Nephron (organoid): ENCODE measurements at regions not wholly inside any gene's neighbourhood (a gene's known extent, or its start where the extent isn't known, plus 50 kb on each side); places are given as distances from the start of the nearest gene placed in this dataset.
A peak's percentile ranks its signal among the peaks of the same experiment; 100 is the strongest.

Experiments used
- H3K27ac Mint-ChIP-seq, 3 experiments: 2 replicates each; pipeline ENCODE4 v1.8.0; 2020; ENCODE audit warnings: mixed read lengths in 3 of 3, mild to moderate bottlenecking in 2 of 3, moderate library complexity in 1 of 3
- H3K27me3 Mint-ChIP-seq: 2 replicates; pipeline ENCODE4 v1.8.0; 2021; ENCODE audit warnings: low read depth, mild to moderate bottlenecking, moderate library complexity, mixed read lengths
- H3K36me3 Mint-ChIP-seq: 2 replicates; pipeline ENCODE4 v1.8.0; 2020; ENCODE audit warnings: low read depth, mixed read lengths
- H3K4me1 Mint-ChIP-seq: 2 replicates; pipeline ENCODE4 v1.8.0; 2020; ENCODE audit warnings: mixed read lengths
- H3K4me3 Mint-ChIP-seq, 3 experiments: 2 replicates each; pipeline ENCODE4 v1.8.0; 2020; ENCODE audit warnings: mild to moderate bottlenecking in 3 of 3, mixed read lengths in 3 of 3, moderate library complexity in 2 of 3
- H3K9me3 Mint-ChIP-seq: 2 replicates; pipeline ENCODE4 v1.8.0; 2020; ENCODE audit warnings: mixed read lengths
- TF ChIP-seq, protein P1 (sequence below), 3 experiments: fragments of 200-600 bp; sonication (generic); IDR thresholded peaks; one replicate each; pipeline ENCODE4 v1.5.0; 2021; ENCODE audit warnings: antibody characterized with exemption in 3 of 3; ENCODE audit not compliant: unreplicated experiment in 3 of 3

DNA sequence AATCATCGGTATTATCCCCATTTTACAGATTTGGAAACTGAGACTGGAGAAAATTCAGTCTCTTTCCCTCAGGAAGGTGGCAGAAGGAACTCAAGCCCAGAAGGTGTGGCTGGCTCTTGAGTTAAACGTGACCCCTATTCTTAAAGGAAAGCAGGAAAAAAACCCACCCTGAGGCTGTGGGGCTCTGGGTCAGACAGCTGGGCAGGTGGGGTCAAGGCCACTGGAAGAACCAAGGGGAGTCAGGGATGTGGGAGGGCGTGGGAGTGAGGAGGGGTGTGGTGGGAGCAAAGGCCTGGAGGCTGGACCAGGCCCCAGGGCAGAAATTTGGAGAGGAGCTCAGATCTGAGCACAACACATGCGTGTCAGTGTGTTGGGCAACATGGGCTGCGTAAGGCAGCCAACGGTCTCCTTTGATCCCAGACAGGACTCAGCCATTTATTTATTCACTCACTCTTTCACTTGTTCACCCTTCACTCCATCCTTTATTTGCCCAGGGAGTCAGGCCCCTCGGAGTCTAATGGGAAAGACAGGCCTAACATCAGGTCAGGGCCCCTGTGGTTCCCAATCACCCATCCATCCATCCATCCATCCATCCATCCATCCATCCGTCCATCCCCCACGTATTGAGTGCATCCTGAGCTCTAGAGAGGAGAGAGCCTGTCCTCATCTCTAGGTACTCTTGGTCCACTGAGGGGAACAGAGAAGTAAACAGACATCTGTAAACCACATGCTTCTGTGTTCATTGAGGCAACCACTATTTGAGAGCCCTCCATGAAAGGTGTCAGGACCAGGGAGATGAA, 165.0 kb downstream of the VEGFA start:
- H3K27me3 Mint-ChIP-seq, result peaks cover 57% of the 10 kb centered on the region

DNA sequence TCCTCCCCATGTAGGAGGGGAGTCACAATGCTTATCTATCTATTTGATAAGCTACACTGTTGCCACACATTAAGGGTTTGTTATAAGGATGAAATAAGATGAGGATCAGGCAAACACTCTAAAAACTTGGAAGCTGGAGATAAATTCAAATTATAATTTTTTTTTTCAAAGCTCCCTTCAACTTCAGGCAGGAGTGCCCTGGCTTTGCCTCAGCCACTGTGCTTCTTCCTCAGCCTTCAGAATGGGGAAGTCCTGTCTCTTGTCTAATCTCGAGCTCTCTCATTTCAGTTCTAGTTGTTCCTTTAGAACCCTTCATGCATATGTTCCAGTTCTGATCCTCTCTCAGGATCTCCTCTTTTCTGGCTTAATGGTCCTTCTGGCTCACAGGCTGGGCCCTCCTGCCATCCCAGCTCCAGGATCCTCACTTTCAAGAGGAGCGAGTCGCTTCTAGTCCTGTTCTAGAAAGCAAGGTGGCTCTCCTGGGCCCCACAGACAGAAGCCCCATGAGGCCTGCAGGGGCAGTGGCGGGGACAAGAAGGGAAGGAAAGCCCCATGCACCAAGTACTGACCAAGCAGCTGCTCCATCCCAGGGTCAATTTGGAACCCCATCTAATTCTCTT, 164.3 kb downstream of the VEGFA start:
- peaks cover 3% of the 10 kb centered on the region for H3K36me3 Mint-ChIP-seq
- H3K4me1 Mint-ChIP-seq, result peaks cover 44% of the 10 kb centered on the region
- peaks cover 57% of the 10 kb centered on the region for H3K27me3 Mint-ChIP-seq
- peak overlapping the region; percentile 87 to 98 (median 94) for H3K27ac Mint-ChIP-seq
- H3K4me3 Mint-ChIP-seq, result no peak overlapping the region
- TF ChIP-seq, protein P1, sequence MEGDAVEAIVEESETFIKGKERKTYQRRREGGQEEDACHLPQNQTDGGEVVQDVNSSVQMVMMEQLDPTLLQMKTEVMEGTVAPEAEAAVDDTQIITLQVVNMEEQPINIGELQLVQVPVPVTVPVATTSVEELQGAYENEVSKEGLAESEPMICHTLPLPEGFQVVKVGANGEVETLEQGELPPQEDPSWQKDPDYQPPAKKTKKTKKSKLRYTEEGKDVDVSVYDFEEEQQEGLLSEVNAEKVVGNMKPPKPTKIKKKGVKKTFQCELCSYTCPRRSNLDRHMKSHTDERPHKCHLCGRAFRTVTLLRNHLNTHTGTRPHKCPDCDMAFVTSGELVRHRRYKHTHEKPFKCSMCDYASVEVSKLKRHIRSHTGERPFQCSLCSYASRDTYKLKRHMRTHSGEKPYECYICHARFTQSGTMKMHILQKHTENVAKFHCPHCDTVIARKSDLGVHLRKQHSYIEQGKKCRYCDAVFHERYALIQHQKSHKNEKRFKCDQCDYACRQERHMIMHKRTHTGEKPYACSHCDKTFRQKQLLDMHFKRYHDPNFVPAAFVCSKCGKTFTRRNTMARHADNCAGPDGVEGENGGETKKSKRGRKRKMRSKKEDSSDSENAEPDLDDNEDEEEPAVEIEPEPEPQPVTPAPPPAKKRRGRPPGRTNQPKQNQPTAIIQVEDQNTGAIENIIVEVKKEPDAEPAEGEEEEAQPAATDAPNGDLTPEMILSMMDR (IDR thresholded peaks at IDR 0.05; ENCODE audit: unreplicated experiment in 3 of 3), result no peak
- H3K9me3 Mint-ChIP-seq, result no peaks in the 10 kb centered on the region

More for the DNA sequence above, 165.0 kb downstream of the VEGFA start:
- Mint-ChIP-seq H3K9me3 (no peaks in the 10 kb centered on the region), H3K4me3 (peak overlapping the region in 1 of 3 experiments; percentile 33), H3K36me3 (peaks cover 3% of the 10 kb centered on the region), H3K4me1 (peaks cover 48% of the 10 kb centered on the region), H3K27ac (peak overlapping the region; percentile 43 to 75 (median 63))
- TF ChIP-seq, protein P1 (IDR thresholded peaks at IDR 0.05; ENCODE audit: unreplicated experiment in 3 of 3), result no peak

DNA sequence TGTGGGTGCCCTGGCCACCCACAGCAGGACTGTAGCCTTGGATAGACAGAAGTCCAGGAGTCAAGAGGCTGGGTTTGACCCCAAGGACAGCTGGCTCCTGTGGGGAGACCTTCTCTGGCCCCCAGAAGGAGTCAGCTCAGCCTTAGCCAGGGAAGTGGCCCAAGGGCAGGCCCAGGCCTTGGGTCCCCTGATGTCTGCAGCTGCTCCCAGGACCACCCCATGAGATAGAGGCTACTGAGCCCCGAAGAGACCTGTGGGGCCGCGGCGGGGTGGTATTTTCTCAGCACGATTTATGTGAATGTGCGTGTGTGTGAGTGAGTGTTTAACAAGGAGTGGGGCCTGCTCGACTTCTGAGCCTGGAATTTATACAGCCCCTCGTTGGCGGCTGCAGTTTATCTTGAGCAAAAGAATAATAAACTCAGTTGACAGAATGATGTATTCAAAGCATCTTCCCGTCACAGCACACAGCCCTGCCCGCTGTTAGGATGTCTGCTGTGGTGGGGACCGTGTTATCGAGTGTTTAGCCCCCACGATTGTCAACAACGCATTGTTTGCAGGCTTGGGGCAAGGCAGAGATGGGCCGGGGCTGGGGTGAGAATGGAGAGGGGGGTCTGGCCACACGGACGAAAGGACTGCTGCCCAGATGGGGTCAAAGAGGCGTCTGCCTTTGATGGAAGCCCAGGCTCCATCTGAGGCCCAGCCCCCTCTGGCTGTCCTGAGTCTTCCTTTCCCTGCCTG, 163.3 kb downstream of the VEGFA start:
- no peaks in the 10 kb centered on the region for H3K9me3 Mint-ChIP-seq
- peak overlapping the region; percentile 46 to 67 (median 63) for H3K4me3 Mint-ChIP-seq
- peak overlapping the region; percentile 87 to 98 (median 94) for H3K27ac Mint-ChIP-seq
- H3K36me3 Mint-ChIP-seq, result peaks cover 3% of the 10 kb centered on the region
- TF ChIP-seq, protein P1 (IDR thresholded peaks at IDR 0.05; ENCODE audit: unreplicated experiment in 3 of 3), result no peak
- peaks cover 60% of the 10 kb centered on the region for H3K27me3 Mint-ChIP-seq
- peaks cover 38% of the 10 kb centered on the region for H3K4me1 Mint-ChIP-seq

DNA sequence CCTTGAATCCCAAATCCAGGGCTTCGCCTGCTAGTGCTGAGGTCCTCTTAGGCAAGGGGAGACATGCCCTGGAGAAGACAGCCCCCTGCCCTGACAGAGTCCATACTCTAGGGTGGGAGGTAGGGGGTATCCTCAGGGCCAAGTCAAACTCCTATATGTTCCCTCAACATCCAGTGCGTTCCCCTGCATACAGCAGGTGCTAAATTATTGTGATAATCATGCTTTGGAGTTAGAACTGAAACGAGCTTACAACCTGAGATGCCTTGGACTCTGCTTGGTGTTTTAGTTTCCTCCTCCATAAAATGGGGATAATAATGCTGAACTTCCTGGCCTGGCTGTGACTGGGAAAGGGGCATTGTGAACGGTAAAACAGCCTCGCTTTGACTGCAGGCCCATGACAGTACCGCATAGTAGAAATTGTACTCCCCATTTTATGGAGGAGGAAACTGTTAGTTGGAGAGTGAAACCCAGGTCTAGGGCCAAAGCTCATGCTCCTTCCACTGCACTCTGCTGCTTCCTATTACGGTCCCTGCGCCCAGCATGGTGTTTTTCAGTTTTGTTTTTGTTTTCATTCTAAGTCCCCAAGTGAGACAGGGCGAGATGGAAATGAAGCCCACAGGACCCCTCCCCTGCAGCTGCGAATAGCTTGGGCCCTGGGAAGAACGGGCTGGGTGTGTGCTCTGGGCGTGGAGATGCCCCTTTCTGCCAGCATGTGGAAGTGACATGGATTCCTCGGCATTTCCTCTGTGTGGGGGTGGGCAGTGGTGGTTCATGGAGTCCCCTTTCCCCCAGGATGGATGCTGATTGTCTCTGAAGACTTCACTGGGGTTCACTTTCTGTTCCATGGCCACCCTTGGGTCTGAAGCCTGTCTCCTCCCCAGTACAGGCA, 162.5 kb downstream of the VEGFA start:
- Mint-ChIP-seq H3K4me1 (peaks cover 33% of the 10 kb centered on the region), H3K9me3 (no peaks in the 10 kb centered on the region), H3K36me3 (peaks cover 3% of the 10 kb centered on the region), H3K4me3 (peak overlapping the region in 1 of 3 experiments; percentile 13), H3K27ac (peak overlapping the region; percentile 87 to 98 (median 94)), H3K27me3 (peaks cover 56% of the 10 kb centered on the region)
- TF ChIP-seq, protein P1 (IDR thresholded peaks at IDR 0.05; ENCODE audit: unreplicated experiment in 3 of 3), result no peak

DNA sequence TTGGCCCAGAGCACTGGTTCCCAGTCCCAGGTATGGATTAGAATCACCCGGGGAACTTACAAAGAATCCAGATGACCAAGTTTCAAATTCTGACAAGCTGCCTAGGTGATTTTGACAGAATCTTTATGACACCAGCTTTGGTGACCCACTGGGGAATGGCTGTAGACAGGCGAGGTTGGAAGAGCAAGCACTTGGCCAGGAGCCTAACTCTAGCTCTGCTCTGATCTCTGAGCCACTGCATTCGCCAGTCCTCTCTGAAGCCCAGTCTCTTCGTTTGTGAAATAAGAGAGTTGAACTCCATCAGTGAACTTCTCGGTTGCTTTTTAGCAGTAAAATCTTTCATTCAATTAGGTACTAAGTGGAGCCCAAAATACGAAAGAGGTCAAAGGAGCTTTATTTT, 161.2 kb downstream of the VEGFA start:
- Mint-ChIP-seq H3K9me3 (no peaks in the 10 kb centered on the region), H3K4me1 (peaks cover 36% of the 10 kb centered on the region), H3K36me3 (peaks cover 3% of the 10 kb centered on the region), H3K4me3 (no peak overlapping the region), H3K27ac (peak overlapping the region in 2 of 3 experiments; percentile 42 to 55), H3K27me3 (peaks cover 63% of the 10 kb centered on the region)
- TF ChIP-seq, protein P1 (IDR thresholded peaks at IDR 0.05; ENCODE audit: unreplicated experiment in 3 of 3), result no peak
